GM04504 (cell line): ENCODE measurements at regions not wholly inside any gene's neighbourhood (a gene's known extent, or its start where the extent isn't known, plus 50 kb on each side); places are given as distances from the start of the nearest gene placed in this dataset.
"Not testable (repeated sequence)": the region's sequence is repeated elsewhere in the genome, so short reads cannot be mapped to it uniquely, and the experiment has no call there.

Source experiments
- DNase-seq: peaks from one replicate; pipeline ENCODE4 v3.0.0-alpha.2; 2012; ENCODE audit warnings: low read depth

DNA sequence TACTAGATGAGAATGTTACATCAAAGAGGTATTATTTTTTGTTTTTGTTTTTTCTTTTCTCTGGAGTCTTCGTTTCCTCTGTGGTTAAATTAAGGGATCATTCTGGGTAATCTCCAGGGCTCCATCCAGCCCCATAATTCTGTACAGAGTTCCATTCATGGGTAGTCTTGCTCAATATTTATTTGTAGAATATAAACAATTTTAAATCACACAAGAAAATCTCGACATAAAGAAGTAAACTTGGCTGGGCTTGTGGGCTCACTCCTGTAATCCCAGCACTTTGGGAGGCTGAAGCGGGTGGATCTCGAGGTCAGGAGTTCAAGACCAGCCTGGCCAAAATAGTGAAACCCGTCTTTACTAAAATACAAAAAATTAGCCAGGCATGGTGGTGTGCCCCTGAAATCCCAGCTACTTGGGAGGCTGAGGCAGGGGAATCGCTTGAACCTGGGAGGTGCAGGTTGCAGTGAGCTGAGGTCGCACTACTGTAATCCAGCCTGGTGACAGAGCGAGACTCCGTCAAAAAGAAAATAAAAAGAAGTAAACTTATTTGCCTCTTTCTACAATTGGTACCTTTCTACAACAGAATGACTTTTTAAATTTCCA is 166.8 kb upstream of the TGFBR2 start:
- DNase-seq = no peak

DNA sequence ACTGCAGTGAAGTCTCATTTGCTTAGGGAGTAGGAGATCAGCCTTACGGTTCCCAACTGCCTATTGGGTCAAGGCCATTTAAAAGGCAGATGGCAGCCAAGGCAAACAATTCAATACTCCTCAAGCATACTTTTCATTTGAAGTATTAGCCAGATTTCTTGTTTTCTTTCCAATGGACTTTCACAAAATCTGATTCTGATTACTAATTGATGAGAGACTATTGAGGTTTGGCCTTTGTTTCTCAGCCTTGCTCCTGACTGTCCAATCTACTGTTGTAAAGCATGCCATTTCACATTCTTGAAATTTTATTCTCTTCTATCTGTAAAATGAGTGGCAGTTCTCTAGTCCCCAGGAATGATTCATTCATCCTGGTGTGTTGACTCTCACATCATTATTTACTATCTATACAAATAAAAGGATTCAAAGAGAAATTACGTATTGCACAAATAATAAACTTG is 166.2 kb upstream of the TGFBR2 start:
- no peak for DNase-seq

DNA sequence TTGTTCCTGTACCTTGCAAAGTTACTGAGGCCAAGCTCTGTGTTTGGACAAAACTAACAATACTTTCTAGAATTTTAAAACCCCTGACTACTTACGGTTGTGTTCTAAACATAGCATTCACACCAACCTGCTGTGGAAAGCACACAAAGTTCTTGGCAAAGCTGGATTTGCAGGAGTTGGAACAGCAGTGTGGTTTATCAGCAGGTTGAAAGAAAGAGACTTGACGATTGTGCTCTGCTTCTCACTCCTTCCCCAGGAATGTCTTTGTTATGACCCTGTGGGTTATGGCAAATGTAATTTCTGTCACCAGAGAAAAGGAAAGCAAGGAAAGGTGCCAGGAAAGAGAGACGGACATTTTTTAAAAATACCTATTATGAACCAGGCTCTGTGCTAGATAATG is 165.5 kb upstream of the TGFBR2 start:
- DNase-seq = no peak

DNA sequence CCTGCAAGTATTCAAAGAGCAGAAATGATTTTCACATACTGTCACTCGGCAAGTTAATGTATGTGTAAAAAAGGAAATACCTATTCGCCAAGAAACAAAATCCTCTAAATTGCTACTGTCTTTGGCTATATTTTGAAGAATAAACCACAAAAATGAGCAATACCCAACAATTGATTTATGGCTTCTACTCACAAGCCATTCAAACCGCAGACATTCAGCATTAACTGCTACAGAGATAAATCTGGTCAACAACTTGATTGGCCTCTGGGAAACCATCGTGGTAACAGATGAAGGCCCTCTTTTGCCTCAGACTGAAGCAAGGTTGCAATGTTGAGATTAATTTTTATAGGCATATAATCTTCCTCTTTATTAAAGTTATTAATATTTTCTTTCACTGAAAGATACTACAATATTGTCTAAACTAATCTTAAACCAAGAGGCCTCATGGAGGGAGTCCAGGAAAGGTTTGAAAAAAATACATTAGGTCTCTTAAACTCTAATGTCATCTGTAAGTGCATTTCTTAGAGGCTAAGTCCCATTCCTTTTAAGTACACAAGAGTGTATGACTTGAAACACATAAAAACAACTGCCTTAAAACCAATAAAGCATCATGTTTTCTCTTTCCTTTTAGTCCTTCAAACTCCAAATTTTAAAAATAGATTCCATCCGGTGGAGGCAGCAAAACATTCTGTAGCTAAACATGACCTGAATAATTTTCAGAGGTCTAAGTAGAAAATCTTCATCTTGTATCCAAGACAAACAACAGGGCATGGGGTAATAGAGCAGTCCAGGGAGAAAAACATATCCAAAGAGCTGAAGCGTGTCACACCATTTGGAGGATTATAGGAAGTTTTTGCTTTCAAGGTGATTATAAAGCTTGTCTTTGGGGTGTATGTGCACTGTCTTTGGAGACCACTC is 162.4 kb upstream of the TGFBR2 start:
- DNase-seq = no peak

DNA sequence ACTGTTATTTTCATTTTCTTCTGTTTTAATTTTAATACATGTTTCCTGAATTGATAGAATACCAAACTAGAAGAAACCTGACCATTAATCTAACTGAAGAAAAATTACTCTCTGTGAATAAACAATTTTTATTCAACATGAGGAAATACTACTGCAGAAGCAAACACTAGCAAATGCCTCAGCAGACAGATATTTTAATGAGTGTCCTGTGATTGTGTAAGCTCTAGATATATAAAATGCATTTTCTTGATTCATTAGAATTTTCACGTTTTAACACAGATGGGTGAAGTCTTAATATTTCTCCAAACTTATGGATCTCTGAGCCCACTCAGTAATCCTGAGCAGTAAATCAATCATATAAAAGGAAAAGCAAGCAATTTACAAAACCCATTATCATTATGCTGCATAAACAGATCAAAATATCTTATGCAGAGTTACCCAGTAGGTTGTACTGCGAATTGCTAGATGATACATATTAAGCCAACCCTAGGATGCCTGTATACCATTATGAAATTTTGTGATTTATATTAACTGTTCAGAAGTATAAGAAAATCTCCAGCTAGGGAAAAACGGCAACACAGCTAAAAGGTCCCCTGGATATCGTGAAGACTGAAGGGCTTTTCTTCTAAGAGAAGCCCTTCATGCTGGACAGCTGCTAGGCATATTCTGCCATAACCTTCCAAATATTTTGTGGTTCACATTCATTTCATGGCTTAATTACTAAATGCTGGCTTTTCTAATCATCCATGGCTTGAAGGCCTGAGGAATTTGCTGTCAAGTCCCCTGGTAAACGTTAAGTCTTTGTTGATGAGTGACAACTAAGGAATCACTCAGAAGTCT is 157.7 kb upstream of the TGFBR2 start:
- DNase-seq = no peak

DNA sequence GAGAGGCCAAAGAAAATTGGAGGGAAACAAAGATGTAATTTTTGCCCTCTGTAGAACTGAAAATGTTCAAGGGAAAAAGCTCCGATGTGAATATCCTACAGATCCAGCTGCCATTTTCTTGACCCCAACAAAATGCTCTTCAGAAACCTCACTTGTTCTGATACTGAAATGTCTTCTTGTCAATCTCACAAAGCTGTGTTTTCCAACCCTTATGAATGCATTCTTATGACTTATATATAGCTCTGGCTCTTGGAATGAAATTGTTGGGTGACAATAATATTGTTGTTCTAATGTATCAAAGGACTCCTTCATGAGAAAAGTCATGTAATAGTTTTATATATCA is 157.1 kb upstream of the TGFBR2 start:
- no peak for DNase-seq

DNA sequence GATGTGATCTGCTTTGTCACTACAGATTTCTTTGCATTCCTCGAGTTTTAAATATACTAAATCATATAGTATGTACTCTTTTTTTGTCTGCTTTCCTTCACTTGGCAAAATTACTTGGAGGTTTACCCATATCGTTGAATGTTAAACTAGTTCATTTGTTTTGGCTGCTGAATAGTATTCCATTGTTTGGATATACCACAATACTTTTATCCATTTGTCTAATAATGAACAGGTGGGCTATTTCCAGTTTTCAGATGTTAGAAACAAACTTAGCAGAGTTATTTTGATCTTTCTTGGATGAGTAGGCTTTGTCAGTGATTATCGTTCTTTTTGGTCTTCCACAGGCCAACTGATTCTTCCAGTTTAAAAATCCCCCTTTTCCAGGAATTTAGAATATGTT is 154.0 kb upstream of the TGFBR2 start:
- DNase-seq = no peak

DNA sequence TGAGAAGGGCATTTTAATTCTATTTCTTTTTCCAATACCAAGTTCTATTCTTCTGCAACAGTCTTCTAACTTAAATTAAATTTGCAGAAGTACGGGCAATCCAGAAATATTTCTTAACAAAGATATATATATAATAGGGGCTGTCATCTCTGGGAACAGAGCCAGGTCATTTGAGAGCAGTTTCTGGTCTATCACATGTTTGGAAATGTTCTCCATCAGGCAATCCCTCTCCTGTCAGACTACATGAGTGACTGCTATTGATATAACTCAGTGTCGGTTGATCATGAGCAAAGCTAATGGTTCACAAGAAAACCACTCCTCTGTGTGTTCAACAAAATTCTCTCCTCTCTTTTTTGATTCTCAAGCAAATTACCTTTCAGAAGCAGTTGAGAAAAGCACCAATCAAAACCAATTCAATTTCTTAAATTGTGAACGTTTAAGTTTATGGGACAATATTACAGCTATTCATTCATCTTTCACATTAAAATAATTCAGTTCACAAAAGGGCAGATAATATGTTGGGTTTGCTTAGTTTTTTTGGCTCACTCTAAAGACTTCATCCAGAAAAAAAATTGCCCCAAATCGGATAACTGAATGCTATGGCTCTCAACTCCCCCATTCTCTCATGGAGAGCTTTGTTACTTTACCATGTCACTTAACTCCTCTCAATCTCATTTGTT is 152.9 kb upstream of the TGFBR2 start:
- DNase-seq = no peak

DNA sequence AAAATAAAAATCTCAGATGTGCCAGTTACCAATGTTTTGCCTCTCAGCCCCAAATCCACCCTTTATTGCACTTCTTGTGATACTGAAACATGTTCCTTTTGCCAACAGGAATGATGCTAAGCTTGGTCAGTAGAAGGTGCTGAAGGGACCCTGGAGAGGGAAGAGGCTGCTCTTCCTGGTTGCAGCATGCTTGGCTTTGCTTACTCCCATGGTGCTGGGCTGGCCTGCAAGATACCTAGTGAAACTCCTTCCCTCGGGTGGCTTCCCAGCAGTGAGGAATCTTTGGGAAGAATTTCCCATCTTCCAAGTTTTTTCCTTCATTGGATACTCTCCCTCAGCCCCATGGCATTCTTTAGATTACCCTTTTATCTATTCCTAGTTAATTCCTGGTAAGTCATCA is 151.8 kb upstream of the TGFBR2 start:
- DNase-seq = no peak

DNA sequence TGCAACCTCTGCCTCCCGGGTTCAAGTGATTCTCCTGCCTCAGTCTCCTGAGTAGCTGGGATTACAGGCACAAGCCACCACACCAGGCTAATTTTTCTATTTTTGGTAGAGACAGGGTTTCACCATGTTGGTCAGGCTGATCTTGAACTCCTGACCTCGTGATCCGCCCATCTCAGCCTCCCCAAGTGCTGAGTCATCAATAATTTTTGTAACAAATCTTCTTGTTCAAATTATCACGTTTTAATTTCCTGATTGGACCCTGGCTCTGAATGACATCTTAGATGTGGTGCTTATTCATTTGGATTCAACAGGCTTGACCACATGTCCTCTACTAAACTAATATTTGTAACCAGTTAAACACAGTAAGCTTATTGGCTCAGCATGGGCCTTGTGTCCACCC is 151.3 kb upstream of the TGFBR2 start:
- DNase-seq = not testable (repeated sequence)

DNA sequence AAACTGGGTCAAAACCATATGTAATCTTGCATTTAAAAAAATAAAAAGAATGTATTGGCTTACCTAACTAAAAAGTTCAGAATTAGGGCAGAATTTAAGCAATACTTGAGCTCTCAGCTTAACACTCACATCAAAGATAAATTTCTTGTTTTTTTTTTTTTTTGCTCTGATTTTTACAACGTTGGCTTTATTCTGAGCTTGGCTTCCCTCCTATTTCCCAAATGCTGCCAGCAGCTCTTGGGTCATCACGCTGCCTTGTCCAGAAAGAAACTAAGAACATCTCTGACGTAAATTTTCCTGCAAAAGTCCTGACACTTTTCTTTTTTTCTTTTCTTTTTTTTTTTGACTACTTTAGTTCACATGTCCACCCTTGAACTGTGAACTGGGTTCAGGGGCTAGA is 150.6 kb upstream of the TGFBR2 start:
- DNase-seq = no peak

DNA sequence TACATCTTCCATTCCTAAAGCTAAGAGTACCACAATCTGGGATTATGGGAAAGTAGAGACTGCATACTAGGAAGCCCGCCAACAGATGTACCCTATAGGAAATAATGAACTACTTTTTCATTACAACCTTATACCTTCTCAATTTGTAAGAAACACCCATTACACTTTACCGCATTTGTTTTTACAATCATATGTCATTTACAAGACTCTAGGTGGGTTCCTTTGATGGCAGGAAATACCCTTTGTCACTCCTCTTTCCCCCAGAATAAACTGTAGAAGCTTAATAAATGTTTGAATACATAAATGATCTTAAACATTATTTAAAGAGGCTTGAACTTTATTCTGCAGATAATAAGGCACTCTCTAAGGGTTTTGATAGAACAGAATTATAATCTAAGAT is 150.1 kb upstream of the TGFBR2 start:
- DNase-seq = no peak

DNA sequence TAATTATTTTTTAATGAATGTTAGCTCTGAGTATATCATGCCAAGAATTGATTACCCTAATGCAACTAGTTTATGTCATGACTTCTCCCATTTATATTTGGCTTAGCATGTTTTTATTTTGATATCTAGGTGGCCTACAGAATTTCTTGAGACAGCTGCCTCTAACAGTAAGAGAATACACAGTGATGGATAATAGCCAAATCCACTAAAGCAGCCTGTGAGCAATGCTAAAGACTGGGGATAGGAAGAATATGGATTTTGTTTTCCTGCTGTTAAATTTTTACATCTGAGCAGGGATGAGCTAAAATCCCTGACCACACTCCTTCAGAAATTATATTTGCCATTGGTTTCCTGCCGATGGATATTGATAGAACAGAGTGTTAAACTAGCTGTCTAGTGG is 149.3 kb upstream of the TGFBR2 start:
- DNase-seq = no peak

DNA sequence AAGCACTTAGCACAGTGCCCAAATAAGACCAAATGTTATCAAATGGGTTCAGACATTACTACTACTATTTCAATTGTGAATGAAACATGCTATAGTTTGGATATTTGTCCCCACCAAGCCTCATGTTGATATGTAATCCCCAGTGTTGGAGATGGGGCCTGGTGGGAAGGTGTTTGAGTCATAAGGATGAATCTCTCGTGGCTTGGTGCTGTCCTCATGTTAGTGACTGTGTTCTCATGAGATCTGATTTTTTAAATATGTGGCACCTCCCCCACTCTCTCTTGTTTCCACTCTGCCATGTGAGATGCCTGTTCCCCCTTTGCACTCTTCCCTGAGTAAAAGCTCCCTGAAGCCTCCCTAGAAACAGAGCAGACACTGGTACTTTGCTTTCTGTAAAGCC is 148.7 kb upstream of the TGFBR2 start:
- no peak for DNase-seq

DNA sequence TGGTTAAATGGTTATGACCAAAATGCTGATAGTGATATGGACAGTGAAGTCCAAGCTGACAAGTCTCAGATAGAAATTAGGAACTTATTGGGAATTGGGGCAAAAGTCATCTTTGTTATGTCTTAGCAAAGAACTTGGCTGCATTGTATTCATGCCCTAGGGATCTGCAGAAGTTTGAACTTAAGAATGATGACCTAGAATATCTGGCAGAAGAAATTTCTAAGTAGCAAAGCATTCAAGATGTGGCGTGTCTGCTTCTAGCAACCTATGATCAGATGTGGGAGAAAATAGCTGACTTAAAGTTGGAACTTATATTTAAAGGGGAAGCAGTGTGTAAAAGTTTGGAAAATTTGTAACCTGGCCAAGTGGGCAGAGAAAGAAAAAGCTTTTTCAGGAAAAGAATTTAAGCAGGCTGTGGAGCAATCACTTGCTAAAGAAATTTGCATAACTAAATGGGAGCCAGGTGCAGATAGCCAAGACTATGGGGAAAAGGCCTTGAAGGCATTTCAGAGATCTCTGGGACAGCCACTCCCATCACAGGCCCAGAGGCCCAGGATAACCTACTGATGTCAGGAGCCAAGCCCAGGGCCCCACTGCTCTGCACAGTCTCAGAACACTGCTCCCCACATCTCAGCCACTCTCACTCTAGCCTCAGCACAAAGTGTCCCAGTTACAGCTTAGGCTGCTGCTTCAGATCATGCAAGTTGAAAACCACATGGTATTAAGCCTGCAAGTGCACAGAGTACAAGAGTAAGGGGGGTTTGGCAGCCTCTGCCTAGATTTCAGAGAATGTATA is 147.8 kb upstream of the TGFBR2 start:
- no peak for DNase-seq

DNA sequence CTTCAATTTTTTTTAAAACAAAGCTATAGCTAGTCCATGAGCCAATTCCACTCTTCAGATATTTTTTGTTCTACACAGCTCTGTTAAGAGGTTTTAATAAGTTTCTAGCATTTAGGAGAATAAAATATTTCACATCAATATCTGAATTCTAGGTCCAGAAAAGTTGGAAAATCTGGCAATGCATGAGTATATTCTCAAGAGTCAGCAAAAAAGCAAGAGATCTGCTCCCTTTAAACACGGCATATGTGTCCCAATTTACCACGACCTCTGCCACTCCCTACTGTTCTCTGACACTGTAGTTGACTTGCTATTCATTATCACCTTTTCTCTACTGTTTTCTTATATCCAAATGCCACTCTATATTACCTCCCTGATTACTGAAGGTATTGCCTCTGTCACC is 145.1 kb upstream of the TGFBR2 start:
- DNase-seq = no peak

DNA sequence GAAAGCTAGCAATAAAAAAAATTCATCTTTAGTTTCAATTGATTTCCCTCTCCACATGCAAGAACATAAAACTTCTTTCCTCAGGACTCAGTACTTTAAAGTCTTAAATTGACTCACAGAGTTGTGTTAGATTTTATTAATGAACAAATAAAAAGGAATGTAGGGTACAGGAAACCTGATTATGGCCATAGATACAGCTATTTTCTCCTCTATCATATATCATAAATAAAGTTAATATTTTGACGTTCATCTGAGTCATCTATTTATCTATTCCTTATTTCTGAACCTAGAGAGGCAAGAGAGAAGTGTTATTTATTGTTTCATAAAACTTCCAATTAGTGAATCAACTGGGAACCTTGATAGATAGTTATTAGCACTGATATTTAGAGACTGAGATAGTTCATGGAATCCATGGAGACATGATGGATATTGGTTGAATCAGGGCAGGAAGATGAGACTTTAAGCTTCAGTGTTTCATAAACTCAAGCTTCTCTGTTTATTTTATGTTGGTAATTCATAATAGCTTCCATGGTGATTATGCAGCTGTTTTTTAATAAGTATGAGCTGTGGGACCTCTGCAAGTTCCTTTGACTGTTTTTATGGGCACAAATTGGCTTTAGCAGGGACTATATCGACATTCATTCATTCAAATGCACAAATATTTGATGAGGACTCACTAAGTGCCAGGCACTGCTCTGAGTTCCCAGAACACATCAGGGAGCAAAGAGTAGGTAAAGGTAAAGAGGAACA is 143.5 kb upstream of the TGFBR2 start:
- no peak for DNase-seq

DNA sequence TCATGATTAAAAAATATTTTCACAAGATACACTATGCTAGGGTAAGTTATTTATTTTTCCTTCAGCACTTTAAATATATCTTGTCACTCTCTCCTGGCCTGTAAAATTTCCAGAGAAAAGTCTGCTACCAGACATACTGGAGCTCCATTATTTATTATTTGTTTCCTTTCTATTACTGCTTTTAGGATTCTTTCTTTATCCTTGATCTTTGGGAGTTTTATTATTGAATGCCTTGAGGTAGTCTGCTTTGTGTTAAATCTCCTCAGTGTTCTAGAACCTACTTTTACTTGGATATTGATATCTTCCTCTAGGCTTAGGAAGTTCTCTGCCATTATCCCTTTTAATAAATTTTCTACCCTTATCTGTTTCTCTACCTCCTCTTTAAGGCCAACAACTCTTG is 142.0 kb upstream of the TGFBR2 start:
- no peak for DNase-seq

DNA sequence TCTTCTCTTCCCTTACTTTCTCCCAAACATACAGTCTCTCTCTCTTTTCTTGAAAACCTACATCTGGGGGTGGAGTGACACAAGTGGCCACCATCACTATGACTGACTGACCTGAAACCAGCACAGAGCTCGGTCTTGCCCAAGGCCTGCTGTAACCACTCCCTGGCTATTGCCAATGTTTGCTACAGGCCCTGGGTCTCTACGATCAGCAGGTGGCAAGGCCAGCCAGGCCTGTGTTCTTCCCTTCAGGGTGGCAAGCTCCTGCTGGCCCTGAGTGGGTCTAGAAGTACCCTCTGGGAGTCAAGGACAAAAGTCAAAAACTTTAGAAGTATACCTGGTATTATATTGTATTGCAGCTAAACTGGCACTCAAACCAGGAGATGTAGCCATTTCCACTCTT is 140.9 kb upstream of the TGFBR2 start:
- DNase-seq = no peak

DNA sequence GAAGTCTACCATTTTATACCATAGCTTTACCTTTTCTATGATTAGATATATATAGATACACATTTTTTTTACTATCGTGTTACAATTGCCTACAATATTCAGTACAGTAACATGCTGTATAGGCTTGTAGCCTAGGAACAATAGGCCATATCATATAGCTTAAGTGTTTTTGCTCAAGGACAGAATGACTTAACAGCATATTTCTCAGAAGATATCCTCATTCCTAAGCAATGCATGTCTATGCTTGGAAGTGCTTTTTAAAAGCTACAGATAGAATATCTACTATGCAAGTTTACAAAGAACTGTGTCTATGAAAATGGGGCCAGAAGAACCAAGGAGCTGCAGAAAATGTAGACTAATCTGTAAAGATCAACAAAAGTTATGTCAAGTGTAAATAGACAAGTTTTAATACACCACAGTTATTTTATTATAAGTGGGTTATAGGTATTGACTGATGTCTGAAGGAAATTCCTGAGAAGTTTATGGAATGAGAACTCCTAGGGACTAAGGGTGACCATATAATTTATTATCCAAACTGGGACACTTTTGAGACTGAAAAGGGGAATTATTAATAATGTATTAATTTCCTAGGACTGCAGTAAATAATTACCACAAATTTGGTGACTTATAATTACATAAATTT is 138.7 kb upstream of the TGFBR2 start:
- no peak for DNase-seq
